Natural killer cell (primary cell): ENCODE measurements at regions not wholly inside any gene's neighbourhood (a gene's known extent, or its start where the extent isn't known, plus 50 kb on each side); places are given as distances from the start of the nearest gene placed in this dataset.

Experiments used
- ATAC-seq, 3 donors: fragments of 150-1000 bp in 2 of 3; fragments of 200-7000 bp in 1 of 3; cut with Tn5 transposase; 1 replicate in 1 of 3; 2 replicates in 2 of 3; pipeline ENCODE4 v1.10.0; 2021; ENCODE audit warnings: mild to moderate bottlenecking in 2 of 3, moderate library complexity in 2 of 3
- DNase-seq, 2 donors: peaks; one replicate each; pipeline versions ENCODE4 v3.0.0 to v3.0.0-alpha.2; 2013 to 2021; ENCODE audit warnings: mixed read lengths in 1 of 2
- H3K27ac ChIP-seq: one replicate; pipeline ENCODE4 v1.5.1; 2013; ENCODE audit warnings: mild to moderate bottlenecking, low read length
- H3K27me3 ChIP-seq: one replicate; pipeline ENCODE4 v1.6.1; 2013; ENCODE audit warnings: low read length; ENCODE audit not compliant: control insufficient read depth, insufficient read depth
- H3K36me3 ChIP-seq: one replicate; pipeline ENCODE4 v1.6.1; 2013; ENCODE audit warnings: low read length; ENCODE audit not compliant: control insufficient read depth, insufficient read depth
- H3K4me1 ChIP-seq: one replicate; pipeline ENCODE4 v1.6.1; 2013; ENCODE audit warnings: low read length; ENCODE audit not compliant: control insufficient read depth, insufficient read depth
- H3K4me3 ChIP-seq: one replicate; pipeline ENCODE4 v1.5.1; 2013; ENCODE audit warnings: low read length
- H3K9me3 ChIP-seq: one replicate; pipeline ENCODE4 v1.6.1; 2013; ENCODE audit warnings: low read length; ENCODE audit not compliant: control insufficient read depth, insufficient read depth
- H3K27ac Mint-ChIP-seq, 2 donors: one replicate each; pipeline ENCODE4 v1.8.0; 2022; ENCODE audit warnings: mild to moderate bottlenecking in 2 of 2, mixed read lengths in 2 of 2, moderate library complexity in 1 of 2
- H3K27me3 Mint-ChIP-seq, 2 donors: one replicate each; pipeline ENCODE4 v1.8.0; 2022; ENCODE audit warnings: low read depth in 2 of 2, mixed read lengths in 2 of 2
- H3K36me3 Mint-ChIP-seq: one replicate; pipeline ENCODE4 v1.8.0; 2022; ENCODE audit warnings: mixed read lengths
- H3K4me1 Mint-ChIP-seq, 2 donors: one replicate each; pipeline ENCODE4 v1.8.0; 2022; ENCODE audit warnings: mixed read lengths in 2 of 2
- H3K4me3 Mint-ChIP-seq: one replicate; pipeline ENCODE4 v1.8.0; 2022; ENCODE audit warnings: mild to moderate bottlenecking, moderate library complexity, mixed read lengths
- H3K9me3 Mint-ChIP-seq, 2 donors: one replicate each; pipeline ENCODE4 v1.8.0; 2022; ENCODE audit warnings: mixed read lengths in 2 of 2
- CTCF ChIP-seq: fragments of 200-600 bp; IDR thresholded peaks from one replicate; pipeline ENCODE4 v1.8.0; 2022; ENCODE audit warnings: antibody characterized with exemption
- WGBS: methylation state at CpG from one replicate; pipeline ENCODE4 v1.1.7; 2013; ENCODE audit warnings: missing lambda C conversion rate; ENCODE audit not compliant: insufficient coverage; 5-methylcytosine and 5-hydroxymethylcytosine counted together
- intact Hi-C: fragments of 100-400 bp; cut with micrococcal nuclease; formaldehyde crosslinking; loops from one replicate; pipeline ENCODE4 v1.14.2; 2022

GRCh38 chr18:78323453-78324197 lies 656.0 kb upstream of the SALL3 start:
- Histone ChIP-seq H3K36me3 (no peaks in the 10 kb centered on the region), H3K27me3 (no peaks in the 10 kb centered on the region), H3K27ac (no peak overlapping the region), H3K9me3 (no peaks in the 10 kb centered on the region), H3K4me1 (no peaks in the 10 kb centered on the region), H3K4me3 (no peak overlapping the region)
- no peaks in the 10 kb centered on the region for H3K9me3 Mint-ChIP-seq
- 80% methylated on average over 14 of the region's 14 CpGs for WGBS
- no peak for TF ChIP-seq CTCF
- H3K27ac Mint-ChIP-seq, result no peak overlapping the region
- no peaks in the 10 kb centered on the region for H3K27me3 Mint-ChIP-seq
- ATAC-seq (no peak), DNase-seq (no peak)
- H3K4me3 Mint-ChIP-seq, result no peak overlapping the region
- no peaks in the 10 kb centered on the region for H3K4me1 Mint-ChIP-seq
- no peaks in the 10 kb centered on the region for H3K36me3 Mint-ChIP-seq
- intact Hi-C loops, result no loop called here

DNA sequence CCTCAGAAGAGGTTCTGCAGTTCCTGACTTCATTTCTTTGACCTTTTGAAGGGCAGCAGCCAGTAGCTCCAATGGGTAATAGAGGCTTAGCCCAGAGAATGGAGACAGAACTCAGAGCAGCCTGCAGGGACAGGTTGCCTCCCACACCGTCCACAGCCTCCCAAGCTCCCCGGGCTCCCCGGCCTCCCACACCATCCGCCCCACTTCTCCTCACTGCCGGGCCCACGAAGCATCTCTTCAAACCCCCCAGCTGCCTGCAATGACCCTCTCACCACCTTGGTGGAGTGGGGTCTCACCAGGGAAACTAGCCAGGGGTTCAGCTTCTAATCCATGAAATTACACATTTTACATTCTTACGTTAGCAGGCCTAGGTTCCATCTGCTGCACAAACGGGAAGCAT lies 652.0 kb upstream of the SALL3 start:
- Histone ChIP-seq H3K4me3 (no peak overlapping the region), H3K9me3 (no peaks in the 10 kb centered on the region), H3K36me3 (no peaks in the 10 kb centered on the region), H3K27ac (no peak overlapping the region), H3K27me3 (no peaks in the 10 kb centered on the region), H3K4me1 (no peaks in the 10 kb centered on the region)
- DNase-seq (no peak), ATAC-seq (no peak)
- 92% methylated on average over 8 of the region's 8 CpGs for WGBS
- Mint-ChIP-seq H3K27me3 (no peaks in the 10 kb centered on the region), H3K9me3 (no peaks in the 10 kb centered on the region), H3K27ac (no peak overlapping the region), H3K36me3 (no peaks in the 10 kb centered on the region), H3K4me3 (no peak overlapping the region), H3K4me1 (no peaks in the 10 kb centered on the region)
- intact Hi-C loops, result no loop called here
- TF ChIP-seq CTCF, result no peak

DNA sequence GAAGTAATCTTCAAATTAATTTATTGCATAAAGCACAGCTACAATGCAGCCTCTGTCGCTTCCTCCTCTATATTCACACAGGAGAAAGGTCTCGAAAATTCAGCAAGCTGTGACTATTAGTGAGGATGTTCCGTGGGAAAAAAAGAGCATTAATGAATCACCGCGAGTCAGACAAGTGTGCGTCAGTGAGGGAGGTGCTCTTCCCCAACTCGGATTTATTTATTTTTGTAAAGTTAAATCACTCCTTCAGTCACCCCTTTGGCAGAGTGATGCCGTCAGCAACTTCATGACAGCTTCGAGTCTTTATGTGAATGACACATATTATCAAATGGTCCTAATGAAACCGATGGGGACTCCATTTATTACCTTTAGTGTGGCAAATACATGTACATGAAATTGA lies 648.9 kb upstream of the SALL3 start:
- Histone ChIP-seq H3K27ac (no peak overlapping the region), H3K4me3 (no peak overlapping the region), H3K4me1 (no peaks in the 10 kb centered on the region), H3K9me3 (no peaks in the 10 kb centered on the region), H3K27me3 (no peaks in the 10 kb centered on the region), H3K36me3 (no peaks in the 10 kb centered on the region)
- TF ChIP-seq CTCF, result no peak
- Mint-ChIP-seq H3K27me3 (no peaks in the 10 kb centered on the region), H3K9me3 (peaks cover 0 to 2% of the 10 kb centered on the region in 2 donors), H3K27ac (no peak overlapping the region), H3K36me3 (no peaks in the 10 kb centered on the region), H3K4me3 (no peak overlapping the region), H3K4me1 (no peaks in the 10 kb centered on the region)
- 87% methylated on average over 5 of the region's 10 CpGs for WGBS
- no peak for ATAC-seq
- intact Hi-C loops, result no loop called here
- DNase-seq, result no peak

DNA sequence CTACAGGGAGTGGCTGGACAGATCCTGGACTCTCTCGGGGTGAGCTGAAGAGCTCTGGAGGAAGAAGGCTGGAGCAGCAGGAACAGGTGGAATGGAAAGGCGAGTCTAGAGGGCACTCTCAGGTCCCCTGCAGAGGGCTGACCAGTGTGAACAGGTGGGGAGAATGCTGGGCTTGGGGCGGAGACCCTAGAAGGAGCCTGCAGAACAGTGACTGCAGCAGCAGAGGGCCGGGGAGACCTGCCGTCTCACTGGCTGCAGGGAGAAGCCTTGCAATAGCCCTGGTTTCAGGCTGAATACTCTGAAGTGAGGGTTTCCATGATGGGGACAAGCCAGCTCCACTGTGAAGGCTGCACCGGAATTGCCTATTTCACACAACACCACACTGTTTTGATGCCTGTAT lies 626.7 kb upstream of the SALL3 start:
- peaks cover 0 to 2% of the 10 kb centered on the region in 2 donors for H3K27me3 Mint-ChIP-seq
- no peaks in the 10 kb centered on the region for H3K4me1 Mint-ChIP-seq
- Histone ChIP-seq H3K4me3 (no peak overlapping the region), H3K27ac (no peak overlapping the region), H3K4me1 (no peaks in the 10 kb centered on the region), H3K36me3 (no peaks in the 10 kb centered on the region), H3K27me3 (no peaks in the 10 kb centered on the region), H3K9me3 (no peaks in the 10 kb centered on the region)
- H3K9me3 Mint-ChIP-seq, result peaks cover 0 to 2% of the 10 kb centered on the region in 2 donors
- no peaks in the 10 kb centered on the region for H3K36me3 Mint-ChIP-seq
- ATAC-seq (no peak), DNase-seq (no peak)
- TF ChIP-seq CTCF, result no peak
- 78% methylated on average over 6 of the region's 6 CpGs for WGBS
- no peak overlapping the region for H3K27ac Mint-ChIP-seq
- no peak overlapping the region for H3K4me3 Mint-ChIP-seq
- intact Hi-C loops, result no loop called here
